ENCODE measurements at regions not wholly inside any gene's neighbourhood (a gene's known extent, or its start where the extent isn't known, plus 50 kb on each side); places are given as distances from the start of the nearest gene placed in this dataset.

DNA sequence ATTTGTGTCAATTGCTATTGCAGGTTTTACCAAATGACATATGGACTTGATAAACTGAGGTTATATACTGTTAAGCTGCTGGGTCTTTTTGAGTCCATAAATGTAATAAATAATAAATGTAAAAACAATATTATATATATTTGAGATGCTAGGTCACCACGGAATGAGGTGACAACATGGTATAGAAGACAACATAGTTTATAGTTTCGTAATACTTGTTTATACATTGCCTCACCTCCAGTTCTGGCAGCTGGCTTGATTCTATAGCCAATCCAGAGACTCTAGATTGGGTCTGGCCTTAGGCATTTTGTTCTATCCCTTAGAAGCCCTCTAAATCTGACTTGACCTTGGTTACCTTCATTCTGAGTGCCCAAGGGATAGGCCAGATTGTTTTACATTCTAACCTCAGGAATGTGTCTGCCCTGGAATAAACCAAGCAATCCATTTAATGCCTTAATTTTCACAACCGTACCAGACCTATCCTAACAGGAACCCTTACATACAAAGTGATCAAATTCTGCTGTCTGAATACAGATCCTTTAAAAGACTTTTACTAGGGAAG, 61.5 kb upstream of the STXBP5 start:
- DNase-seq, result no peak

DNA sequence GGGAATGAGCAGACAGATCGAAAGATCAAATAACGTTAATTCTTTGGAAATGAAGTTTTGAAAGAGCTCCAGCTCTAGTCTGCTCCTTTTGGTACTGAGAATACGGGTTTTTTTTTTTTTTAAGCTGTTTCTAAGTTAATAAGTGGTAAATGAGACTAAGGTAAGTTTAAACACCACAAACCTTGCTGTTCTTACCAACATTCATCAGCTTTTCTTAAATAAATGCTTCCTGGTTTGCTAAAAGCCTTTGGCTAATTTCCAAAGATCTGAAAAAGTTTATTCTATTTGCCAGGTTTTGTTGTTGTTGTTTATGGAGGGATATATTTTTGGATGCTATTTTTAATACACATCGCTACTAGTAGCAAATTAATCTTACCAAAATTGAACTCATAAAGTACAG, 55.1 kb upstream of the STXBP5 start:
- DNase-seq, result no peak

DNA sequence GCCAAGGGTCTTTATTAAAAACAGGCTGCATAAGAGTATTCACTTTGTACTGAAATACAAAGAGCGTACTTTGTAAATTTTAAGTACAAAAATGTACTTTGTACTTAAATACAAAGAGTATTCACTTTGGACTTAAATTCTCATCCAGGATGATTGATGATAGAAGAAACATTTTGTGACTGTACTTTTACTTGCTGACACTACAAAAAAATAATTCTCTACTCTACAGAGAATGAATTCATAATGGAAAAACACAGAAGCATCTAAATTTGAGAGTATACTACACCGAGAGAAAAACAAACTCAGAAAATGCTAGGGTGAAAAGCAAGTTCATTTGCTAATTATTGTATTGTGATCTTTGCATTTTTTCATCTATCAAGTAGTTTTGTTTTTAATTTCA, 54.4 kb upstream of the STXBP5 start:
- DNase-seq, result no peak

DNA sequence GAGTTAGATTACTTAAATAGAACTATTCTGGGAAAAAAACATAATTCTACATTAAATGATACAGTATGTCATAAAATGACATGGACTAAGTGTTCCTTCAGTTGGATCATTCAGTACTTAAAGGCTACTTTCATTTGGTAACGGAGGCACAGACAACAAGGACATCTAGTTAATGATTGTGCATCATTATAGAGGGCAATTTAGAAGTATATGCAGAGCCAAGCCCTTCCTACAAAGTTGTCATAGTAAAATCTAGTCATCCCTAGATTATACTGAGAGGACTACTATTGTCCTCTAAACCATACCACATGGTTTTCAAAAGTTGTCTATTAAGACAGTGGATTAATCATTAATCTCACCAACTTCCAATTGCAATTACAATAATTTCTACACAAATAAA, 53.9 kb upstream of the STXBP5 start:
- DNase-seq, result no peak

Measured in inflammatory macrophage treated with lipopolysaccharide for 4 hours (primary cell).